ENCODE measurements at regions not wholly inside any gene's neighbourhood (a gene's known extent, or its start where the extent isn't known, plus 50 kb on each side); places are given as distances from the start of the nearest gene placed in this dataset.

- Histone ChIP-seq H3K9me3 (ENCODE audit: control insufficient read depth, insufficient read depth, low read length) (no peaks in the 10 kb centered on the region), H3K18ac (ENCODE audit: low read depth, low read length) (no peak overlapping the region), H3K9ac (ENCODE audit: low read depth, low read length) (no peak overlapping the region), H2AFZ (replicated peaks; ENCODE audit: low read length, poor library complexity) (peak overlapping the region; percentile 32), H2BK20ac (ENCODE audit: low read depth, low read length) (no peak overlapping the region), H3K4me1 (ENCODE audit: control insufficient read depth, insufficient read depth, low read length) (no peaks in the 10 kb centered on the region), H3K23ac (ENCODE audit: low read depth, low read length) (no peak overlapping the region), H3K56ac (ENCODE audit: extremely low read depth, insufficient read depth, low read length) (no peak overlapping the region), H2BK15ac (ENCODE audit: low read depth, low read length) (no peak overlapping the region), H3K14ac (replicated peaks; ENCODE audit: low read depth, low read length) (no peak overlapping the region), H4K8ac (ENCODE audit: low read depth in 2 of 2, low read length in 2 of 2) (no peak overlapping the region), H2AK9ac (replicated peaks; ENCODE audit: low read depth, low read length, poor library complexity) (no peak overlapping the region), H2BK120ac (ENCODE audit: low read depth, low read length) (no peak overlapping the region), H4K91ac (ENCODE audit: insufficient read depth, low read depth, low read length) (no peak overlapping the region), H2AK5ac (ENCODE audit: low read depth, low read length) (no peak overlapping the region), H3K9me1 (ENCODE audit: insufficient read depth, low read length) (peaks cover 4% of the 10 kb centered on the region; the same call in 1 of the 2 replicates), H3K27ac (ENCODE audit: insufficient read depth, low read length) (no peak overlapping the region), H3K36me3 (ENCODE audit: control insufficient read depth, insufficient read depth, low read length) (no peaks in the 10 kb centered on the region), H3K4me2 (ENCODE audit: low read depth, low read length) (no peak overlapping the region), H3K27me3 (ENCODE audit: control insufficient read depth, insufficient read depth, low read length) (peaks cover 58% of the 10 kb centered on the region), H3K4me3 (ENCODE audit: insufficient read depth, low read depth, low read length) (no peak overlapping the region), H4K5ac (ENCODE audit: low read depth, low read length) (no peak overlapping the region), H4K20me1 (ENCODE audit: insufficient read depth, low read length) (peaks cover 5% of the 10 kb centered on the region), H3K4ac (ENCODE audit: low read depth, low read length) (no peak overlapping the region), H3K79me1 (ENCODE audit: low read depth in 1 of 2, low read length in 2 of 2) (no peaks in the 10 kb centered on the region), H2BK5ac (ENCODE audit: low read depth, low read length, poor library complexity, severe bottlenecking) (no peak overlapping the region)
- no peak for ATAC-seq (ENCODE audit: low read depth)
- no peak for DNase-seq
- TF ChIP-seq MAFK (IDR thresholded peaks at IDR 0.05; ENCODE audit: low read depth, low read length) (no peak), USF2 (IDR thresholded peaks at IDR 0.05; ENCODE audit: low read depth, low read length) (peak; percentile 84)
- in situ Hi-C loops (cut with MboI; ENCODE audit: low sequenced_read_pairs) (no loop called here), intact Hi-C loops (cut with micrococcal nuclease) (no loop called here), dilution Hi-C loops (cut with HindIII; ENCODE audit: low sequenced_read_pairs, unreplicated experiment) (no loop called here)
- WGBS, 2 experiments (ENCODE audit: extremely low coverage in 2 of 2, insufficient read length in 1 of 2) = 54 to 100% methylated on average over 1 to 11 of the region's 16 CpGs
- ChIA-PET CTCF (no interaction called here), POLR2A (ENCODE audit: unreplicated experiment) (no interaction called here)
- no TSS peak for BruUV-seq (replicated peaks)
Measured at GRCh38 chr20:62584671-62585460, 57.4 kb upstream of the SLCO4A1 start.

Data from IMR-90 (cell line).